ENCODE measurements at regions not wholly inside any gene's neighbourhood (a gene's known extent, or its start where the extent isn't known, plus 50 kb on each side); places are given as distances from the start of the nearest gene placed in this dataset.

- H3K4me1 ChIP-seq (ENCODE audit: insufficient read depth, low read length) = peaks cover 3% of the 10 kb centered on the region
- H3K27ac ChIP-seq (ENCODE audit: low read depth, low read length) = no peak overlapping the region
- H3K9ac ChIP-seq (ENCODE audit: low read depth, low read length) = no peak overlapping the region
- H3K36me3 ChIP-seq (ENCODE audit: insufficient read depth, low read length) = no peaks in the 10 kb centered on the region
- no peaks in the 10 kb centered on the region for H3K27me3 ChIP-seq (ENCODE audit: insufficient read depth, low read length)
- H3K9me3 ChIP-seq (ENCODE audit: insufficient read depth, low read depth, low read length) = no peaks in the 10 kb centered on the region
- H3K4me3 ChIP-seq (ENCODE audit: low read length) = no peak overlapping the region
- 87% methylated on average over 6 of the region's 6 CpGs for WGBS
Observed at GRCh38 chr2:143977356-143977755, 542.6 kb downstream of the ZEB2 start.

DNA sequence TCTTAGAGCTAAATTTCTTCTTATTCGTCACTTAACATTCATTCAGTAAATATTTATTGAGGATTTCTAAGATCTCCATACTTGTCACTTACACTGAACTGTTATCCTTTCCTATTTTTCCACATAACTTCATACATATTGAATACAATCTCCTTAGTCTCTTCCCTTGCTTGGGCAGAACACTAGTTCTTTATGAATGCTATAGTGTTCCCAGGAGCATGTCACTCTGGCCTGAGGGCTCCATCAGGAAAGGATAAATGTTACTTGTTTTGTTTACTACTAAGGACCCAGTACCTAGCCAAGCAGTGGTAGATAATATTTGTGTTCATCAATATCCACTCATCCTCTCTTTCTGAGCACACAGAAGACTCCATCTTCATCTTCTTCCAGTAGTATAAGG is 544.7 kb downstream of the ZEB2 start:
- H3K9me3 ChIP-seq (ENCODE audit: insufficient read depth, low read depth, low read length) = no peaks in the 10 kb centered on the region
- H3K27me3 ChIP-seq (ENCODE audit: insufficient read depth, low read length) = no peaks in the 10 kb centered on the region
- 100% methylated on average over 1 of the region's 1 CpG for WGBS
- no peak overlapping the region for H3K9ac ChIP-seq (ENCODE audit: low read depth, low read length)
- H3K4me1 ChIP-seq (ENCODE audit: insufficient read depth, low read length) = peaks cover 9% of the 10 kb centered on the region
- no peak overlapping the region for H3K27ac ChIP-seq (ENCODE audit: low read depth, low read length)
- H3K36me3 ChIP-seq (ENCODE audit: insufficient read depth, low read length) = no peaks in the 10 kb centered on the region
- no peak overlapping the region for H3K4me3 ChIP-seq (ENCODE audit: low read length)

- no peaks in the 10 kb centered on the region for H3K27me3 ChIP-seq (ENCODE audit: insufficient read depth, low read length)
- WGBS = 84% methylated on average over 1 of the region's 1 CpG
- H3K36me3 ChIP-seq (ENCODE audit: insufficient read depth, low read length) = no peaks in the 10 kb centered on the region
- peaks cover 9% of the 10 kb centered on the region for H3K4me1 ChIP-seq (ENCODE audit: insufficient read depth, low read length)
- no peak overlapping the region for H3K9ac ChIP-seq (ENCODE audit: low read depth, low read length)
- H3K4me3 ChIP-seq (ENCODE audit: low read length) = no peak overlapping the region
- H3K9me3 ChIP-seq (ENCODE audit: insufficient read depth, low read depth, low read length) = no peaks in the 10 kb centered on the region
- H3K27ac ChIP-seq (ENCODE audit: low read depth, low read length) = no peak overlapping the region
Observed at GRCh38 chr2:143974262-143974661, 545.7 kb downstream of the ZEB2 start.

- no peak overlapping the region for H3K27ac ChIP-seq (ENCODE audit: low read depth, low read length)
- H3K36me3 ChIP-seq (ENCODE audit: insufficient read depth, low read length) = no peaks in the 10 kb centered on the region
- H3K9ac ChIP-seq (ENCODE audit: low read depth, low read length) = no peak overlapping the region
- no peaks in the 10 kb centered on the region for H3K9me3 ChIP-seq (ENCODE audit: insufficient read depth, low read depth, low read length)
- H3K27me3 ChIP-seq (ENCODE audit: insufficient read depth, low read length) = no peaks in the 10 kb centered on the region
- H3K4me3 ChIP-seq (ENCODE audit: low read length) = no peak overlapping the region
- 93% methylated on average over 2 of the region's 2 CpGs for WGBS
- peaks cover 9% of the 10 kb centered on the region for H3K4me1 ChIP-seq (ENCODE audit: insufficient read depth, low read length)
Observed at GRCh38 chr2:143968860-143969259, 551.1 kb downstream of the ZEB2 start.

- no peak overlapping the region for H3K27ac ChIP-seq (ENCODE audit: low read depth, low read length)
- no peak overlapping the region for H3K4me3 ChIP-seq (ENCODE audit: low read length)
- H3K27me3 ChIP-seq (ENCODE audit: insufficient read depth, low read length) = no peaks in the 10 kb centered on the region
- no peaks in the 10 kb centered on the region for H3K9me3 ChIP-seq (ENCODE audit: insufficient read depth, low read depth, low read length)
- peaks cover 9% of the 10 kb centered on the region for H3K4me1 ChIP-seq (ENCODE audit: insufficient read depth, low read length)
- no peaks in the 10 kb centered on the region for H3K36me3 ChIP-seq (ENCODE audit: insufficient read depth, low read length)
- WGBS = 95% methylated on average over 4 of the region's 4 CpGs
- H3K9ac ChIP-seq (ENCODE audit: low read depth, low read length) = no peak overlapping the region
Observed at GRCh38 chr2:143968360-143968759, 551.6 kb downstream of the ZEB2 start.

GRCh38 chr2:143965493-143966164 is 554.3 kb downstream of the ZEB2 start:
- no peak overlapping the region for H3K4me3 ChIP-seq (ENCODE audit: low read length)
- 86% methylated on average over 4 of the region's 4 CpGs for WGBS
- H3K27ac ChIP-seq (ENCODE audit: low read depth, low read length) = no peak overlapping the region
- H3K9ac ChIP-seq (ENCODE audit: low read depth, low read length) = no peak overlapping the region
- no peaks in the 10 kb centered on the region for H3K9me3 ChIP-seq (ENCODE audit: insufficient read depth, low read depth, low read length)
- no peaks in the 10 kb centered on the region for H3K36me3 ChIP-seq (ENCODE audit: insufficient read depth, low read length)
- no peaks in the 10 kb centered on the region for H3K4me1 ChIP-seq (ENCODE audit: insufficient read depth, low read length)
- H3K27me3 ChIP-seq (ENCODE audit: insufficient read depth, low read length) = no peaks in the 10 kb centered on the region

DNA sequence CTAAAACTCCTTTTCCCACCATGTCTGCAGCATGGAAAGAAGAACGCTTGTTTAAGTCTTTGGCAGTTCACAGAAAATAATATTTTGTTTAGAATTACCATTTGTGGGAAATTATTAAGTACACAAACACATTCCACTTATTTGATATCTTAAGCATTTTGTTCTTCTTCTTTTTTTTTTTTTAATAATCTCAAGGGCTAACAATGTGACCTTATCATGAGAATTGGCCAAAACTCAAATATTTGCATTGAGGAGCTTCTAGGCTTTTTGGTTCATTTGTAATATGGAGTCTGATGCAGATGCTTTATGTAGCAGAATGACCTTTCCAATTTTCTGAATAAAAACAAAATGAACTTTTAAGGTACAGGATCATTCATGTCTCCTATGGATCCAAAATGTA is 555.0 kb downstream of the ZEB2 start:
- Histone ChIP-seq H3K36me3 (ENCODE audit: insufficient read depth, low read length) (no peaks in the 10 kb centered on the region), H3K9me3 (ENCODE audit: insufficient read depth, low read depth, low read length) (no peaks in the 10 kb centered on the region), H3K9ac (ENCODE audit: low read depth, low read length) (no peak overlapping the region), H3K27ac (ENCODE audit: low read depth, low read length) (no peak overlapping the region), H3K4me1 (ENCODE audit: insufficient read depth, low read length) (no peaks in the 10 kb centered on the region), H3K27me3 (ENCODE audit: insufficient read depth, low read length) (no peaks in the 10 kb centered on the region), H3K4me3 (ENCODE audit: low read length) (no peak overlapping the region)
- no CpG with 5 or more reads among the region's 1 CpG for WGBS

- no peaks in the 10 kb centered on the region for H3K9me3 ChIP-seq (ENCODE audit: insufficient read depth, low read depth, low read length)
- no peak overlapping the region for H3K27ac ChIP-seq (ENCODE audit: low read depth, low read length)
- no peaks in the 10 kb centered on the region for H3K36me3 ChIP-seq (ENCODE audit: insufficient read depth, low read length)
- H3K27me3 ChIP-seq (ENCODE audit: insufficient read depth, low read length) = no peaks in the 10 kb centered on the region
- H3K9ac ChIP-seq (ENCODE audit: low read depth, low read length) = no peak overlapping the region
- peaks cover 4% of the 10 kb centered on the region; the same call in 1 of the 2 replicates for H3K4me1 ChIP-seq (ENCODE audit: insufficient read depth, low read length)
- H3K4me3 ChIP-seq (ENCODE audit: low read length) = no peak overlapping the region
Observed at GRCh38 chr2:143960177-143960576, 559.7 kb downstream of the ZEB2 start.

DNA sequence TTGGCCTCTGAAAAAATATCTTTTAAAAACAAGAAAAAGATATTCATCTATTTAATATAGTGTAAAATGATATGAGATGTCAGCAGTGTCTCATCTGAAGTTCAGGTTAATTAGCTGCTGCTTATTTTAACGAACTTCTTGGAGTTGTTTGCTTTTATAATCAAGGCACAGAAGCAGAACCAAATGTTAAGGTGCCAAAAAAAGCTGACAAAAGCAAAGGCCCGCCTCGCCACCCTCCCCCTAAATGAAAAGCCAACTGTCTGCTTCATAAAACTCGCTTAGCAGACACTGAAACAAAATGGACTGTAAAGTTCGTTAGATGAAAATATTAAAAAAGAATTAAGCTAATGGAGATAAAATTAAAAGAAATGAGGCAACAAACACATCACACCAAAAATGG is 562.6 kb downstream of the ZEB2 start:
- Histone ChIP-seq H3K27ac (ENCODE audit: low read depth, low read length) (no peak overlapping the region), H3K9ac (ENCODE audit: low read depth, low read length) (no peak overlapping the region)
- 97% methylated on average over 3 of the region's 5 CpGs for WGBS

GRCh38 chr2:143955401-143956065 is 564.4 kb downstream of the ZEB2 start:
- H3K27me3 ChIP-seq (ENCODE audit: insufficient read depth, low read length) = no peaks in the 10 kb centered on the region
- H3K36me3 ChIP-seq (ENCODE audit: insufficient read depth, low read length) = no peaks in the 10 kb centered on the region
- no peak overlapping the region for H3K9ac ChIP-seq (ENCODE audit: low read depth, low read length)
- H3K9me3 ChIP-seq (ENCODE audit: insufficient read depth, low read depth, low read length) = no peaks in the 10 kb centered on the region
- no peak overlapping the region for H3K4me3 ChIP-seq (ENCODE audit: low read length)
- 88% methylated on average over 2 of the region's 2 CpGs for WGBS
- no peak overlapping the region for H3K27ac ChIP-seq (ENCODE audit: low read depth, low read length)
- peaks cover 18% of the 10 kb centered on the region for H3K4me1 ChIP-seq (ENCODE audit: insufficient read depth, low read length)

More for the DNA sequence above, 562.6 kb downstream of the ZEB2 start:
- no peaks in the 10 kb centered on the region for H3K36me3 ChIP-seq (ENCODE audit: insufficient read depth, low read length)
- H3K27me3 ChIP-seq (ENCODE audit: insufficient read depth, low read length) = no peaks in the 10 kb centered on the region
- peaks cover 18% of the 10 kb centered on the region for H3K4me1 ChIP-seq (ENCODE audit: insufficient read depth, low read length)
- no peak overlapping the region for H3K4me3 ChIP-seq (ENCODE audit: low read length)
- H3K9me3 ChIP-seq (ENCODE audit: insufficient read depth, low read depth, low read length) = no peaks in the 10 kb centered on the region

GRCh38 chr2:143954844-143955243 is 565.1 kb downstream of the ZEB2 start:
- Histone ChIP-seq H3K27ac (ENCODE audit: low read depth, low read length) (no peak overlapping the region), H3K4me1 (ENCODE audit: insufficient read depth, low read length) (peaks cover 18% of the 10 kb centered on the region), H3K4me3 (ENCODE audit: low read length) (no peak overlapping the region), H3K36me3 (ENCODE audit: insufficient read depth, low read length) (no peaks in the 10 kb centered on the region), H3K27me3 (ENCODE audit: insufficient read depth, low read length) (no peaks in the 10 kb centered on the region), H3K9ac (ENCODE audit: low read depth, low read length) (no peak overlapping the region), H3K9me3 (ENCODE audit: insufficient read depth, low read depth, low read length) (no peaks in the 10 kb centered on the region)
- 90% methylated on average over 1 of the region's 2 CpGs for WGBS

Measured in HUES64 (cell line).